Suprapubic skin (tissue), 4 donors: ENCODE measurements at regions not wholly inside any gene's neighbourhood (a gene's known extent, or its start where the extent isn't known, plus 50 kb on each side); places are given as distances from the start of the nearest gene placed in this dataset.

Experiments
- CTCF ChIP-seq, 2 donors: fragments of 200-600 bp in 1 of 2; fragments of 450-650 bp in 1 of 2; sonication (generic) in 1 of 2; IDR thresholded peaks; one replicate each; pipeline ENCODE4 v1.5.1; 2016 to 2019; ENCODE audit warnings: antibody characterized with exemption in 2 of 2, mild to moderate bottlenecking in 1 of 2, moderate library complexity in 1 of 2
- EP300 ChIP-seq: sonication (generic); formaldehyde crosslinking; IDR thresholded peaks from one replicate; pipeline ENCODE4 v1.6.1; 2017; ENCODE audit warnings: antibody characterized with exemption
- POLR2A ChIP-seq, 2 donors: fragments of 450-650 bp; IDR thresholded peaks; one replicate each; pipeline ENCODE4 v1.6.1; 2017; ENCODE audit warnings: antibody characterized with exemption in 2 of 2, mild to moderate bottlenecking in 2 of 2, moderate library complexity in 2 of 2
- POLR2AphosphoS5 ChIP-seq, 3 donors: sonication (generic); formaldehyde crosslinking; IDR thresholded peaks; one replicate each; pipeline ENCODE4 v1.6.1; 2017; ENCODE audit warnings: antibody characterized with exemption in 3 of 3

GRCh38 chrX:39576041-39576872, 521.5 kb downstream of the BCOR start:
- TF ChIP-seq POLR2AphosphoS5 (IDR thresholded peaks at IDR 0.05) (no peak), CTCF (IDR thresholded peaks at IDR 0.05) (no peak), POLR2A (IDR thresholded peaks at IDR 0.05) (no peak), EP300 (no peak)
